ENCODE measurements at regions not wholly inside any gene's neighbourhood (a gene's known extent, or its start where the extent isn't known, plus 50 kb on each side); places are given as distances from the start of the nearest gene placed in this dataset.

GRCh38 chr5:90338712-90339372 is 70.7 kb downstream of the CETN3 start:
- DNase-seq (ENCODE audit: low read depth in 2 of 2), result no peak
- no peak for TF ChIP-seq CTCF (IDR thresholded peaks at IDR 0.05; ENCODE audit: low read depth, low read length)
- H3K4me3 ChIP-seq (replicated peaks in 1 of 2; ENCODE audit: low read depth in 2 of 2, low read length in 2 of 2), result no peak overlapping the region

GRCh38 chr5:90337449-90338052 is 72.0 kb downstream of the CETN3 start:
- no peak for TF ChIP-seq CTCF (IDR thresholded peaks at IDR 0.05; ENCODE audit: low read depth, low read length)
- H3K4me3 ChIP-seq (replicated peaks in 1 of 2; ENCODE audit: low read depth in 2 of 2, low read length in 2 of 2), result no peak overlapping the region
- no peak for DNase-seq (ENCODE audit: low read depth in 2 of 2)

GRCh38 chr5:90336752-90337151 is 72.8 kb downstream of the CETN3 start:
- DNase-seq (ENCODE audit: low read depth in 2 of 2), result no peak
- no peak overlapping the region for H3K4me3 ChIP-seq (replicated peaks in 1 of 2; ENCODE audit: low read depth in 2 of 2, low read length in 2 of 2)
- TF ChIP-seq CTCF (IDR thresholded peaks at IDR 0.05; ENCODE audit: low read depth, low read length), result no peak

- TF ChIP-seq CTCF (IDR thresholded peaks at IDR 0.05; ENCODE audit: low read depth, low read length), result no peak
These were observed 74.8 kb downstream of the CETN3 start for GRCh38 chr5:90334741-90335140.

GRCh38 chr5:90329911-90330310 is 79.6 kb downstream of the CETN3 start:
- no peak overlapping the region for H3K4me3 ChIP-seq (replicated peaks in 1 of 2; ENCODE audit: low read depth in 2 of 2, low read length in 2 of 2)
- DNase-seq (ENCODE audit: low read depth in 2 of 2), result no peak
- TF ChIP-seq CTCF (IDR thresholded peaks at IDR 0.05; ENCODE audit: low read depth, low read length), result no peak

More at GRCh38 chr5:90334741-90335140, 74.8 kb downstream of the CETN3 start:
- no peak overlapping the region for H3K4me3 ChIP-seq (replicated peaks in 1 of 2; ENCODE audit: low read depth in 2 of 2, low read length in 2 of 2)
- DNase-seq (ENCODE audit: low read depth in 2 of 2), result no peak

- no peak for DNase-seq (ENCODE audit: low read depth in 2 of 2)
- no peak overlapping the region for H3K4me3 ChIP-seq (replicated peaks in 1 of 2; ENCODE audit: low read depth in 2 of 2, low read length in 2 of 2)
These were observed 82.6 kb downstream of the CETN3 start for GRCh38 chr5:90326995-90327394.

More at GRCh38 chr5:90326995-90327394, 82.6 kb downstream of the CETN3 start:
- no peak for TF ChIP-seq CTCF (IDR thresholded peaks at IDR 0.05; ENCODE audit: low read depth, low read length)

All from cardiac fibroblast (primary cell).